Ectodermal cell (in vitro differentiated cells): ENCODE measurements at regions not wholly inside any gene's neighbourhood (a gene's known extent, or its start where the extent isn't known, plus 50 kb on each side); places are given as distances from the start of the nearest gene placed in this dataset.

Experiments used
- H3K27ac ChIP-seq: 2 replicates; pipeline ENCODE4 v1.7.0; 2013; ENCODE audit warnings: mild to moderate bottlenecking, low read depth, low read length; ENCODE audit not compliant: insufficient read depth, poor library complexity, severe bottlenecking
- H3K27me3 ChIP-seq: 2 replicates; pipeline ENCODE4 v1.7.0; 2013; ENCODE audit warnings: mild to moderate bottlenecking, low read length; ENCODE audit not compliant: insufficient read depth, control insufficient read depth, poor library complexity, severe bottlenecking
- H3K36me3 ChIP-seq: one replicate; pipeline ENCODE4 v1.7.0; 2013; ENCODE audit warnings: low read length; ENCODE audit not compliant: control insufficient read depth, insufficient read depth
- H3K4me1 ChIP-seq: one replicate; pipeline ENCODE4 v1.7.0; 2013; ENCODE audit warnings: low read length; ENCODE audit not compliant: control insufficient read depth, insufficient read depth
- H3K4me3 ChIP-seq: 2 replicates; pipeline ENCODE4 v1.7.0; 2013; ENCODE audit warnings: low read depth, low read length, control low read depth; ENCODE audit not compliant: insufficient read depth
- H3K9me3 ChIP-seq: 2 replicates; pipeline ENCODE4 v1.7.0; 2013; ENCODE audit warnings: mild to moderate bottlenecking, low read length, moderate library complexity; ENCODE audit not compliant: control insufficient read depth
- WGBS, 2 experiments: methylation state at CpG; one replicate each; pipeline ENCODE4 v1.1.7; 2013; ENCODE audit warnings: missing lambda C conversion rate in 2 of 2; 5-methylcytosine and 5-hydroxymethylcytosine counted together

GRCh38 chr16:86374603-86375130 is 135.7 kb upstream of the FOXF1 start:
- no peaks in the 10 kb centered on the region for H3K27me3 ChIP-seq
- H3K9me3 ChIP-seq: no peaks in the 10 kb centered on the region
- WGBS, 2 experiments: 90 to 94% methylated on average over 6 of the region's 6 CpGs
- H3K27ac ChIP-seq: no peak overlapping the region
- no peak overlapping the region for H3K4me3 ChIP-seq
- H3K4me1 ChIP-seq: no peaks in the 10 kb centered on the region
- H3K36me3 ChIP-seq: no peaks in the 10 kb centered on the region

- no peak overlapping the region for H3K27ac ChIP-seq
- H3K9me3 ChIP-seq: no peaks in the 10 kb centered on the region
Measured at GRCh38 chr16:86375364-86375763, 135.0 kb upstream of the FOXF1 start.

GRCh38 chr16:86375851-86376250 is 134.5 kb upstream of the FOXF1 start:
- no peak overlapping the region for H3K4me3 ChIP-seq
- 89 to 91% methylated on average over 9 of the region's 9 CpGs for WGBS, 2 experiments
- peaks cover 3% of the 10 kb centered on the region for H3K4me1 ChIP-seq
- no peaks in the 10 kb centered on the region for H3K27me3 ChIP-seq
- no peak overlapping the region for H3K27ac ChIP-seq
- H3K9me3 ChIP-seq: no peaks in the 10 kb centered on the region
- no peaks in the 10 kb centered on the region for H3K36me3 ChIP-seq

More at GRCh38 chr16:86375364-86375763, 135.0 kb upstream of the FOXF1 start:
- Histone ChIP-seq H3K27me3 (no peaks in the 10 kb centered on the region), H3K4me3 (no peak overlapping the region), H3K36me3 (no peaks in the 10 kb centered on the region), H3K4me1 (peaks cover 3% of the 10 kb centered on the region)
- WGBS, 2 experiments: 92 to 94% methylated on average over 5 of the region's 5 CpGs

GRCh38 chr16:86376837-86377236 is 133.5 kb upstream of the FOXF1 start:
- H3K27ac ChIP-seq: no peak overlapping the region
- H3K9me3 ChIP-seq: no peaks in the 10 kb centered on the region

GRCh38 chr16:86377251-86378022 is 132.9 kb upstream of the FOXF1 start:
- Histone ChIP-seq H3K27me3 (no peaks in the 10 kb centered on the region), H3K27ac (no peak overlapping the region), H3K9me3 (no peaks in the 10 kb centered on the region), H3K36me3 (no peaks in the 10 kb centered on the region), H3K4me1 (peaks cover 3% of the 10 kb centered on the region), H3K4me3 (no peak overlapping the region)
- 79 to 82% methylated on average over 27 of the region's 27 CpGs for WGBS, 2 experiments

More at GRCh38 chr16:86376837-86377236, 133.5 kb upstream of the FOXF1 start:
- H3K4me3 ChIP-seq: no peak overlapping the region
- H3K27me3 ChIP-seq: no peaks in the 10 kb centered on the region
- WGBS, 2 experiments: 90 to 93% methylated on average over 4 of the region's 4 CpGs
- H3K4me1 ChIP-seq: peaks cover 3% of the 10 kb centered on the region
- H3K36me3 ChIP-seq: no peaks in the 10 kb centered on the region

- peaks cover 3% of the 10 kb centered on the region for H3K4me1 ChIP-seq
- no peaks in the 10 kb centered on the region for H3K36me3 ChIP-seq
- H3K27ac ChIP-seq: no peak overlapping the region
- WGBS, 2 experiments: 92 to 94% methylated on average over 9 of the region's 9 CpGs
- H3K27me3 ChIP-seq: no peaks in the 10 kb centered on the region
- no peaks in the 10 kb centered on the region for H3K9me3 ChIP-seq
- no peak overlapping the region for H3K4me3 ChIP-seq
Measured at GRCh38 chr16:86378128-86378527, 132.2 kb upstream of the FOXF1 start.

- no peaks in the 10 kb centered on the region for H3K36me3 ChIP-seq
- H3K4me3 ChIP-seq: no peak overlapping the region
- 92 to 94% methylated on average over 20 of the region's 20 CpGs for WGBS, 2 experiments
- H3K4me1 ChIP-seq: peaks cover 3% of the 10 kb centered on the region
- no peak overlapping the region for H3K27ac ChIP-seq
- H3K27me3 ChIP-seq: no peaks in the 10 kb centered on the region
- no peaks in the 10 kb centered on the region for H3K9me3 ChIP-seq
Measured at GRCh38 chr16:86378831-86379504, 131.4 kb upstream of the FOXF1 start.

GRCh38 chr16:86379505-86379846 is 130.9 kb upstream of the FOXF1 start:
- no peak overlapping the region for H3K4me3 ChIP-seq
- H3K4me1 ChIP-seq: peaks cover 3% of the 10 kb centered on the region
- no peak overlapping the region for H3K27ac ChIP-seq
- no peaks in the 10 kb centered on the region for H3K27me3 ChIP-seq
- H3K36me3 ChIP-seq: no peaks in the 10 kb centered on the region
- no peaks in the 10 kb centered on the region for H3K9me3 ChIP-seq
- WGBS, 2 experiments: 88 to 92% methylated on average over 9 of the region's 9 CpGs

- WGBS, 2 experiments: 89 to 91% methylated on average over 9 of the region's 9 CpGs
- no peaks in the 10 kb centered on the region for H3K9me3 ChIP-seq
- H3K27me3 ChIP-seq: no peaks in the 10 kb centered on the region
- peaks cover 3% of the 10 kb centered on the region for H3K4me1 ChIP-seq
- no peak overlapping the region for H3K27ac ChIP-seq
- H3K36me3 ChIP-seq: no peaks in the 10 kb centered on the region
- H3K4me3 ChIP-seq: no peak overlapping the region
Measured at GRCh38 chr16:86380030-86380429, 130.3 kb upstream of the FOXF1 start.

- Histone ChIP-seq H3K4me1 (peaks cover 3% of the 10 kb centered on the region), H3K36me3 (no peaks in the 10 kb centered on the region), H3K4me3 (no peak overlapping the region), H3K9me3 (no peaks in the 10 kb centered on the region), H3K27me3 (no peaks in the 10 kb centered on the region), H3K27ac (no peak overlapping the region)
- 90% methylated on average over 7 of the region's 7 CpGs for WGBS, 2 experiments
Measured at GRCh38 chr16:86381491-86381890, 128.8 kb upstream of the FOXF1 start.
